ENCODE measurements at regions not wholly inside any gene's neighbourhood (a gene's known extent, or its start where the extent isn't known, plus 50 kb on each side); places are given as distances from the start of the nearest gene placed in this dataset.

DNA sequence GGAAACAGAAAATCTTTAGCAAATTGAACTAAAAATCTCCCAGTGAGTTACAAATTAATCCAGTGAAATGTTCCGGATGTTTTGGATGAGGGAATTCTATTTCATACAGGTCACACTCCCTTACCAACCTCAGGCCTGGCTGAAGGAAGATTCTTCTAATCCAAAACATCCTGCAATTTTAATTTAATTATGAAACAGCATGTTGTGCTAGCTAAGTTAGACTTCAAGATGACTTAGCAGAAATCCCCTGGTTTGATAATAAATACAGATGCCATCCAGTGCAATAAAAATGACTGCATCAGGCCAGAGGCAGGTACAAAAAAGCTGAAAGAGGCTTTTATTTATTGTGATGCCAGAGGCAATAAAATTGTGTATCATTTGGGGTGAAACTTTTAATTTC lies 96.7 kb upstream of the CLDN10 start:
- no peak for DNase-seq

DNA sequence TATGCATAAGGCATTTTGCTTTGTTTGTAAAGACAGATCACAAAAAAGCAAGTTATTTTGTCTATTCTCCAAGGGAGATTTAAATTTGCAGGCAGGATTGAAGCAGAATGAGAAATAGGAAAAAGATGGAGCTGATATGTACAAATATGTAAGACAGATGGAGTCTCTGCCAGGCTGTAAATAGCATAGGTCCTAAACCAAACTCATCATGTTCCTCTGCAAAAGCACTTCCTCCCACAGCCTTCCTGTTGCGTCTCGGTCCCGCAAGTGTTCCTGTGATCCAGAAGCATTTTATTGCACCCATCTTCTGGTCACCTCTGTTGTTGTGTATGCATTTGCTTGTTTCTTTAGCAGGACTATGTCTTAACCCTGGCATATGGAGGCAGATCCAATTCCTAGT lies 95.7 kb upstream of the CLDN10 start:
- DNase-seq: no peak

DNA sequence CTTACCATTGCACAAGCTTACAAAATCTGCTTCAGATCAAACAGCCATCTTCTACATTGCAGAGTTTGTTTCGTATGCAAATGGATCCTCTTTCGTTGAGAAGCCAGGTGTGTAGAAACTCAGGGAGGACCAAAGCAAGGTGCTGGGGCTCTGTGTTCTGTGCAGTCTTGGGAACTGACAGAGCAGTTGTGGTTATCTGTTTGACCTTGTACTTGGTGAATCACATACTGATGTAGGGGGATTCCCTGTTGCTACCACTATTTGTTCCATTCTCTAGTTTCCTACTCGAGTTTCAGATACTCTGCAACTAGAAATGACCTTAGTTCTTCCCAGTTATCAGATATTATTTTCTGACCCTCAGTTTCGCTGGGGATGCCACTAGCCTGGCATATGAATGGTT lies 95.2 kb upstream of the CLDN10 start:
- no peak for DNase-seq

DNA sequence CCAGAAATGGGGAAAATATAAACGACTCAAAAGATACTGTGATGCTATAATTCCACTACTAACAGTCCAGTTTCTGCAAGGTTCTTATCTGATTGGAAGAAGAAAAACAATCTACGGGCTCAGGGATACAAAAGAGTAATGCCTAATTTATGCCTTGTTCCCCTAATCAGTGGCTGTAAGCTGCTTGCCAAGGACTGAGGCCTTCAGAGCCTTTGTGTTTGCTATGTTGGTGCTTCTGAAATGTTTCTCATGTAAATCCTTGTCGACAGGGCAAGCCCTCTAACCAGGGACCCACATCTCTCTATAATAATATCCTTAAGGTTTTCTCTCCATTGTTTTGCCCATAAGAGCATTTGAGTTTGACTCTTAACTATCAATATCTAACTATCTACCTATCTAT lies 89.7 kb upstream of the CLDN10 start:
- DNase-seq: no peak

DNA sequence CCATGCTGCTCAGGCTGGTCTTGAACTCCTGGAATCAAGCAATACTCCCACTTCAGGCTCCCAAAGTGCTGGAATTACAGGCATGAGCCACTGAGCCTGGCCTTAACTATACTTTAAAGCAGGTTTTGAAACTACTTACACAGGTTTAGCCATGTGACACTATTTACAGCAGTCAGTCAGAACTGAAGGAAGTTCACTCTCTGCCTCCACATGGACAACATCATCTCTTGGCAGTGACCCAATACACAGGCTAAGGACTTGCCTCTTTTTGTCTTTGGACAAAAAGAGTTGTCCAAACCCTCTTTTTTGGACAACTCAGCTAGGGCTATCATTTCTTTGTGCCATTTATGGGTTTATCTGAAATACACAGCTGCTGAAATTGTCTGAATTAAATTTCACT lies 89.0 kb upstream of the CLDN10 start:
- no peak for DNase-seq

DNA sequence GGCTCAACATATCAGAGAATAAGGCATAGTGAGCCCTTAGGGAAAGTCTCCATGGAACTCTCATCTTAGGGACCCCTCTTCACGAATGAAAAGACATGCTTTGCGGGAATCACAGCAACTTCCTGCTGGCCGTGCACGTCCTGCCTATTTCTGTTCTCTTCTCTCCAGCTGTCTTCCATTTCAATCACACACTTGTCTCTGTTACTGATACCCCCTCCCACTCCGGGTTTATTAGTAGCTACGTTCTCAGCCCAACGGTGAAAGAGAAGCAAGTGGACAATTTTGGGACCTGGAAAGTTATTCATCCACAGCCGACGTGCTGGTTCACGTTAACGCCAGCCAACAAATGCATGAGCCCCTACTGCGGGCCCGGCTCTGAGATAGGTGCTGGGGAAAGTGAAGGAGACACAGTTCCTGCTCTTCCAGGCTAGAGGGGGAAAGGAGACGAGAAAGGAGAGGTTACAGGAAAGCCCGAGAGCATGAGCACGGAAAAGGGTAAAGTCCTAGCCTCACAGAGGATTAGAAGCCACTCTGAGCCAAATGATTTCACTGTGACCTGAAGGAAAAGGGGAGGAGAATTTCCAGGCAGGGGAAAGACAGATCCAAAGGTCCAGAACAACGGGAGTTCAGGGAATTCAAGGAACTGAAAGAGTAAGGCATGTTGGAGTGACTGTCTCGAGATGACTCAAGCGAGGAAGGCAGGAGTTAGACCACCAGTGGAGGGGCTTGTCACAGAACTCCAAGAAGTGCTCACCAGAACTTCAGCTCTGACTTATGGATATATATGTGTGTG lies 81.8 kb upstream of the CLDN10 start:
- no peak for DNase-seq

DNA sequence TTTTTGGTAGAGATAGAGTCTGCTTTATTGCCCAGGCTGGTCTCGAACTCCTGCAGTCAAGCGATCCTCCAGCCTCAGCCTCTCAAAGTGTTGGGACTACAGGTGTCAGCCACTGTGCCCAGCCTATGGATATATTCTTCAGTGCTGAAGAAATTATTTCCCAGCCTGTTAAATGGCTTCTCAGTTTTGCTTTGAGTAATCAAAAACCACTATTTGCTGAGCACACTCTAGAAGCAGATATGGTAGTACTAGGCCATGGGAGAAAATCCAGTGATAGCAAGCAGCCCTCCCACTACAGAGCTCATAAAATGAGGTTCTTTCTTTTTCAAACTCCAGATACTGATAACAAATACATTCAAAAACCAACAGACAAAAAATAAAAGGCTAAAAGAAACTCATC lies 80.6 kb upstream of the CLDN10 start:
- DNase-seq: no peak

DNA sequence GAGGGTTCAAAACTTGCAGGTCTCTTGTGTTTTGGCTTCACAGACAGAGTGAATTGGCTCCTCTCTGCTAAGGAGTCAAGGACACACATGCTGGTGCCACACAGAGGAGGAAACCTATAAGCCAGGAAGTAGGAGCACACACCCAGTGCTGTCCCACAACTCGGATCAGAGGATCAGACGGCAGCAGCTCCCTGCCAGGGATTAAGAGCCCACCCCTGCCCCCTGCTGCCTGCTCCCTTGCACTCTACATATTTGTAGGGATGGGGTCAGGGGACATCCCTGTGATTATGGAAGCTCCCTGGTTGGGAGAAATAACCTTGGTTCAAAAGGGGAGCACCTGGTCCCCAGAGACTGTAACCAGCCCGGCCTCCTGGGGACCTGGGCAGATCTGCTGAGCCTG lies 77.5 kb upstream of the CLDN10 start:
- no peak for DNase-seq

DNA sequence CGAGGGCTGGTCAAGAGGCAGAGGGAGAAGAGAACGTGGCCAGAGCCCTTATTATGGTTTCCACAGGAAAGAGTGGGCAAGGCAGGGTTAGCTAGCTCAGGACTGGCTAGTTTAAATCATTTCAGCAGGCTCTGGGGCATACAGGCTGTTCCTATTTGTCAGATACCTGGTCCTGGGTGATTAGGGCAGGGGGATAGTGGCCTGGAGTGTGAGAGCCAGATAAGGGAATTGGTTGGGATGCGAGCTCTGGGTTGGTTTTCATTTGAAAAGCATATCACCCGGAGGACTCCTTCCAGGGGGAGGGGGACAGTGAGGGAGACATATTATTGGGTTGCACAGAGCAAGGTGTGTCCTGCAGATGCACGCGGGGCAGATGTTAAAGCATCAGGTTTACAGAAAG lies 75.3 kb upstream of the CLDN10 start:
- DNase-seq: no peak

DNA sequence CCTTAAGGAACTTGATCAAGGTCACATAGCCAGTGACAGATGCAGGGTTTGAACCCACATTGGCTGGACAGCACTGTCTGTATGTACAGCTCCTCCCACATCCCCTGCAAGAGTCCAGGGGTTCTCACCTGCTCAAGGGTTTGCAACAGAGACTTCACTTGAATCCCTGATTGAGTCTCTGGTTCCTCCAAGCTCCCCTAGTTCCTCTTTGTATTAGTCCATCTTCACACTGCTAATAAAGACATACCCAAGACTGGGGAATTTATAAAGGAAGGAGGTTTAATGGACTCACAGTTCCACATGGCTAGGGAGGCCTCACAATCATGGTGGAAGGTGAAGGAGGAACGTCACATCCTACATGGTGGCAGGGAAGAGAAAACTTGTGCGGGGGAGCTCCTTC lies 72.8 kb upstream of the CLDN10 start:
- no peak for DNase-seq

DNA sequence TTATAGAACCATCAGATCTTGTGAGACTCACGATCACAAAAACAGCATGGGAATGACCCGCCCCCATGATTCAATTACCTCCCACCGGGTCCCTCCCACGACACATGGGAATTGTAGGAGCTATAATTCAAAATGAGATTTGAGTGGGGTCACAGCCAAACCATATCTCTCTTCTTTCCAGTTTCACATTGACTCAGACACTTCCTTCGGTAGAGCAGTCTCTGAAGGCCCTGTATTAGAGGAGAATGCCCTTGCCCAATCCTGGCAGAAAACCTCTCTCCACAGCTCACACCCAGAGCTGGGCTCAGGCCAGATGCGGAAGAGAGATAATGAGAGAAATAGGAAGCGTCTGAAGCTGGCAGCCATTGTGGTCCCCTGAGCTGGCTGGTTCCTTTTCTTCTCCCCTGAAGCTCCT lies 72.4 kb upstream of the CLDN10 start:
- no peak for DNase-seq

DNA sequence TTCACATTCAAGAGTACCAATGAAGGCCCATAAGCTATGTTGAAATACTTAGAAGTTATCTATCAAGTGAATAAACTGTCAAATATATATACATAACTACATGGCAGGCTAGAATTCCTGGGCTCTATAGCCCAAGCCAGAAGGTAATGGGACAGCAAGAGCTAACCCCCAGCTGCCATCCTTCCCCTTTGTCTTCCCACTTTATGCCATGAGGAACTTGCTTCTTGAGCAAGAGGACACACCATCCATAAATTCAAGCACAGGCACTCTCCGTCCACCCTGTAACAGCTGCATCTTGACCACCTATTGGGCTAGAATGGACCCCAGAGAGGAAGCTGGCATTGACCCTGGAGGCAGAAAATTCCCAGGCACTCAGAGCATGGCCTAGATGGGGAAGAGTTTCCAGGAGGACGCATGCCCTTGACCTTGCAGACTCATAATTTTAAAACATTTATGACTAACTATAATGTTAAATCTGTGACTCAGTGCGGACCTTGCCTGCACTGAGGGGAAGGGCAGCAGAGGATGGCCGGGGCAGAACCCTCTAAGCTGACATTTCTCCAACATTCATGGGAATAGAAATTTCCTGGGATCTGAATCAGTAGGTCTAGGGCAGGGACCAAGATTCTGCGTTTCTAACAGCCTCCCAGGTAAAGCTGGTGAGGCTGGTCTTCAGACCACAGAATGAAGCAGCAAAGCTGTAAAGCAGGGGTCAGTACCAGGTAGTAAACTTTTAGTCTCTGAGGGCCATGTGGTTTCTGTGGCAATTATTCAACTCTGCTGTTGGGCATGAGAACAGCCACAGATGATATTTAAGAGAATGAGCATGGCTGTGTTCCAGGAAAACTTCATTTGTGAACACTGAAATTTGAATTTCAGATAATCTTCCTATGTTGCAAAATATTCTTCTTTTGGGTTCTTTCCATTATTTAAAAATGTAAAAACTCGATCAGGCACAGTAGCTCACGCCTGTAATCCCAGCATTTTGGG lies 71.4 kb upstream of the CLDN10 start:
- DNase-seq: no peak

DNA sequence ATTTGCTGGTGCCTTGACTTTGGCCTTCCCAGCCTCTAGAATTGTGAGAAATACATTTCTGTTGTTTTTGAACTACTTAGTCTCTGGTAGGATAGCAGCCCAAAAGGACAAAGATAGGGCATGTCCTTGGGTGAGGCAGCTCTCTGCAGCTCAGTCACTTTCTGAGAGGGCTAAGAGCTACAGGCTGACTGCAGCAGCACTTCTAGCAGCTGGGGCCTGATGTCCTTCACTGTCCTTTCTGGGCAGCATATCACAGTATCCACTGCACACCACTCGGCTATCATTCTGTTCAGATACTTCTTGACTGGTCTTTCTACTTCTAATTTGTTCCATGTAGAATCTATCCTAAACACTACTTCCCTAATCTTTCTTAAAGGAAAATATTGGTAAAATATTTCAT lies 68.5 kb upstream of the CLDN10 start:
- no peak for DNase-seq

DNA sequence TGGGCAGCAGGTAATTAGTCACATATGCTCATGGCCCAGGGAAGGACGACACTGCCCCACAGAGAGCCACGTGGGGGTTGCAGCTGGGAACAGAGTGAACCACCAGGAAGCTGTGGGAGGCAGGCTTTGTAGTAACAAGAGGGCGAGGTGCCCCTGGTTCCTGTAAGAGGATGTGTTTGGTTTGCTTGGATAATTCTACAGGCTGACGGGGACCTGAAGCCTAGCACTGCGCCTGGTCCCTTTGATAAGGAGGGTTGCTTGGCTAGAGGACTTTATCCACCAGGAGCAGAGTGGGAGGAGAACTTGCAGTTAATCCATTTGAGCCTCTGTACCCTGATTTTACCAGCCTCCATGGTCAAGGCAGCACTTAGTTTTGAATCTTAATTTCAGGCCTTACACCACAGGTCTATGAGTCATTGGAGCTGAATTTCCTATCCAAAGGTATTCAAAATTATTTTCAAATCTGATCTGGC lies 67.4 kb upstream of the CLDN10 start:
- DNase-seq: no peak

DNA sequence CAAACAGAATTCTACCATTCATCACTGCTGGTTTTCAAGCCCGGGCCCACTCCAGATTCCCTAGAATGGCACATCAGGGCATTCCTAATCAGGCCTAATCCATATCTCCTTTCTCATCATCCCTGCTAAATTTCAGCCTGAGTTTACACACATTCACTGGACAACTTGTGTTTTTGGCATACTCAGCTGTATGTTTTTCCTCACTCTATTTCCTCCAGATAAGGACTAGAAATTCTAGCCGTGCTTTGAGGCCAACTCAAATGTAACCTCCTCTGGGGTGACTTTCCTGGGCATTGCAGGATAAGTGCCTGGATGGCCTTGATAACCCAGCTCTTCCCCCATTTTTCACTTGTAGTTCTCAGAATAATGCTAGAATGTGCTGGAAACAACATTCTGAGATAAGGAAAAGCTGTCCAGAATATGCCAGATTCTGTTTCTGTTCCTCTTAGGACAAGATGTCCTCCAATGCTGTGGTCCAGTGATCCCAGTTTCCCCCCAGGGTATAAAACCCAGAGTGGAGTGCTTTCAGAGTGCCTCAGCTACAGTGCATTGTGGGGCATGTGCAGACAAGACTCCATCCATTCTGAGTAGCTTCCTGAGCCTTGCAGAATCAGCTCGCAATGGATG lies 66.9 kb upstream of the CLDN10 start:
- DNase-seq: no peak

DNA sequence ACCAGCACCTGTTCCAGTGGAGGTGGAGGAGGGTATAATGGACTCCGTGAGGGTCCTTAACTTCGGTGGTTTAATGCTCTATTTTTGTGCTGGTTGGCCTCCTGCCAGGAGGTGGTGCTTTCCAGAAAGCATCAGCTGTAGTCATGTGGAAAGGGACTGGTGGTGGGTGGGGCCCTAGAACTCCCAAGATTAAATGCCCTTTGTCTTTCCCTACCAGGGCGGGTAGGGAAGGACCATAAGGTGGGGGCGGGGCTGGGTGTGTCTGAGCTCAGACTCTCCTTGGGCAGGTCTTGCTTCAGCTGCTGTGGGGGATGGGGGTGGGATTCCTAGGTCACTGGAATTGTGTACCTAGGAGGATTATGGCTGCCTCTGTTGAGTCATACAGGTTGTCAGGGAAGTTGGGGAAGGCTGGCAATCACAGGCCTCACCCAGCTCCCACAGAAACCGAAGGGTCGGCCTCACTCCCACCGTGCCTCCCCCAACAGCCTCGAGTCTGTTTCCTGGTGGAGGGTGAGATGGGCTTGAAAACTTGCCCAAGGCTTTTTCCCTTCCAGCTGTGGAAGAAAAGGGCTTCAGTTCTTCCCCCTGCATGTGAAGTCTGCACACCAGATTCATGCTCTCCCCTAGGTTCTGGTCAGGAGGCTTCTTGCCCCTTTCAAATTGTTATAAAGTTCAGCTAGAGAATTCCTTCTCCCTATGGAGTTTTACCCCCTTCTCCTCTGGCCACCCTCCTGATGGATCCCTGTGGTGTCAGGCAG lies 60.3 kb upstream of the CLDN10 start:
- no peak for DNase-seq

DNA sequence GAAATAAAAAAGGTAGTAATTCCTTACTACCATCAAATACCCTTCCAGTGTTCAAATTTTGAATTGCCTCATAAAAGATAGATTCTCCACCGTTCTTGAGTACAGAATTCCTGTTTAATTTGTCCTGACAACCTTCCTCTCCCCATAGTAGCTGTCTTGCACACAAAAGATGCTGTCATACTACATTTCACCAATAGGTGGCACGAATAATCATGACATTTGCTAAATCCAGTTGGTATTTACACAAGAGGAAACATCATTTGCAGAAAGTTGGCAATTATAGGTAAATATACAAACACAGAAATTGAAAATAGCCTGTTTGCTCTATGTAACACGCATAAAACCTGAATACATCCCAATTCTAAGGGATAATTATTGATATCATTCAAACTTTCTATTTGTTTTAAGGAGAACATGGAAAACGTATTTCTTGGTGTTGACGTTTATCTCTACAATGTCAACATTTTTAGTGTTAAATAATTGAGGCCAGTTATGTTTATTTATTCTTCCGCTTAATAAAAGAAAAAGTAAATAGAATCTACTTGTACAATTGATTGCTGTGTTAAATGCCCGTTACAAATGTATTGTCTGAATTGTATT lies 58.3 kb upstream of the CLDN10 start:
- no peak for DNase-seq

DNA sequence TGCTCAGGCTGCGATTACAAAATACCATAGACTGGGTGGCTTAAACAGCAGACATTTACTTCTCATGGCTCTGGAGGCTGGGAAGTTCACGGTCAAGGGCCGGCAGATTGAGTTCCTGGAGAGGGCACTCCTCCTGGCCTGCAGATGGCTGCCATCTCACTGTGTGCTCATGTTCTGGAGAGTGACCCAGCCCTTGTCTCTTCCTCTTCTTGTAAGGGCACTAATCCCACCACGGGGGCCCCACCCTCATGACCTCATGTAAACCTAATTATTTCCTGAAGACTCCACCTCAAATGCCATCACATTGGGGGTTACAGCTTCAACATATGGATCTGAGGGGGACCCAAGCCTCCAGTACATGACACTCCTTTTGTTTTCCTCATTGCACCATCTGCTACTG lies 56.0 kb upstream of the CLDN10 start:
- no peak for DNase-seq

DNA sequence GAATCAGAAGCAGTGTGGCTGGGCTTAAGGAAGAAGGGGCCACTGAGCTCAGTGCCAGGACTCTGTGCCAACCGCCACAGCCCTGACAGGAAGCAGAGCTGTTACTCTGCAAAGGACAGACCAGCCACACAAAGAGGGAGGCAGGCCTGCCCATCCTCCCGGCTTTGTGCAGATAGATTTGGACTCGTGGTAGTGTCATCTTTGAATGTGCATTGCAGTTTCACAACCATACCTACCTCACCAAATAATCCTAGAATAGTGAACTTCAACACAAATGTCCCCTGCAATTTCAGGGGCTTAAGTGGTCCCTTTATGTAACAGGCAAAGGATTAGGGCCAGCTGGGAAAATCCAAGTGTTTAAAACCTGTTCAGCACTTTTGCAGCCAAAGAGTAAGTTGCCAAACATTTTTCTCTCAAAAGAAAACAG lies 55.1 kb upstream of the CLDN10 start:
- DNase-seq: no peak

DNA sequence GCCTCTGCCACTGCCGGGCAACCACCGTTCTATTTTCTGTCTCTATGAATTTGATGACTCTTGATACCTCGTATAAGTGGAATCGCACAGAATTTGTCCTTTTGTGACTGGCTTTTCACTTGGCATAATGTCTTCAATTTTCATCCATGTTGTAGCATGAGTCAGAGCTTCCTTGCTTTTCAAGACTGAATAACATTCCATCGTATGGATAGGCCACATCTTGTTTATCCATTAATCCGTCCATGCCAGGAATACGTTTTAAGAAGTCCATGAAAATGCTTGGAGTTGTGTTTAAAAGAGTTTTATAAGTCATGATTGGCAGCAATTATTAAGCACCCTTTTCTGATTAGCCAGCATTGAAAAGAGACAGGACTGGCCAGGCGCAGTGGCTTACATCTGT lies 53.6 kb upstream of the CLDN10 start:
- DNase-seq: no peak

DNA sequence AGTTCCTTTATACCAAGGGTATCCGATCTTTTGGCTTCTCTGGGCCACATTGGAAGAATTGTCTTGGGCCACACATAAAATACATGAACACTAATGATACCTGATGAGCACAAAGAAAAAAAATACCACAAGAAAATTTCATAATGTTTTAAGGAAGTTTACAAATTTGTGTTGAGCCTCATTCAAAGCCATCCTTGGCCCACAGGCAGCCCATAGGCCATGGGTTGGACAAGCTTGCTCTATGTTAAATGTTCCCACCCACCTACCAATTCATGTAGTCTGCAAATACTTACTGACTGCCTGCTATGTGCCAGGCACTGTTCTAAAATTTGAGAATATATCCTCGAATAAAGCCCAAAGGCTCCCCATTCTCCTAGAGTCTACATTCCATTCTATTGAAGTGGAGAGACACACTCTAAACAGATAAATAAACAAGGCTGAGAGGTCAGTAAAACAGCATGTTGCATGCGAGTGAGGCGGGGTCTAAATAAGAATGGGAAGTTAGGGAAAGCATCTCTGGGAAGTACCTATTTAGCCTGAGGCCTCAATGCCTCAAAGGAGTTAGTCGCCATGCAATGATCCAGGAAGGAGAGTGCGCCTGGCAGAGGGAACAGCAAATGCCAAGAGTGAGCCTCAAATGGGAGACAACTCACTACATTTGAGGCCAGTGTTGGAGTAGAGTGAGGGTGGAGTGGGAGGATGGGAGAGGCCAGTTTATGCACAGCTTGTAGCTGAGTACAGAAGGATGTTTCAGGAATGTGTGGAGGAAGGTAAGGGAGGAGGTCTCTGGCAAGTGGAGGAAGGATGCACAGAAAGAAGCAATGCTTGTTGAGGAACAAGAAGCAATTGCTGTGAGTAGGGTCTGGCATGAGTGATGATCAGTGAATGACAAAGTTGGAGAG lies 52.5 kb upstream of the CLDN10 start:
- no peak for DNase-seq

Data from right forelimb (tissue), 1 donor.